Activated naive CD4-positive, alpha-beta T cell treated with anti-CD3 and anti-CD28 coated beads, Interleukin-2, amount 10 ng/mL, durations not matched to agents 7 days and 5 days (primary cell): ENCODE measurements at regions not wholly inside any gene's neighbourhood (a gene's known extent, or its start where the extent isn't known, plus 50 kb on each side); places are given as distances from the start of the nearest gene placed in this dataset.

Source experiments
- CTCF ChIA-PET: fragments of 350-600 bp; sonication (Branson Sonifier 250); formaldehyde crosslinking; loops from one replicate; lab custom pipeline; 2021; ENCODE audit warnings: antibody characterized with exemption; lab: Charles Lee
- DNase-seq: peaks from one replicate; pipeline ENCODE4 v3.0.0-alpha.2; 2020
- H3K27ac Mint-ChIP-seq: one replicate; pipeline ENCODE4 v1.8.0; 2021; ENCODE audit warnings: mild to moderate bottlenecking, moderate library complexity, mixed read lengths
- H3K27me3 Mint-ChIP-seq: one replicate; pipeline ENCODE4 v1.8.0; 2021; ENCODE audit warnings: mild to moderate bottlenecking, mixed read lengths
- H3K36me3 Mint-ChIP-seq: one replicate; pipeline ENCODE4 v1.8.0; 2021; ENCODE audit warnings: mixed read lengths
- H3K4me1 Mint-ChIP-seq: one replicate; pipeline ENCODE4 v1.8.0; 2021; ENCODE audit warnings: mixed read lengths
- H3K4me3 Mint-ChIP-seq: one replicate; pipeline ENCODE4 v1.8.0; 2021; ENCODE audit warnings: mild to moderate bottlenecking, moderate library complexity, mixed read lengths
- H3K9me3 Mint-ChIP-seq: one replicate; pipeline ENCODE4 v1.8.0; 2021; ENCODE audit warnings: mixed read lengths

DNA sequence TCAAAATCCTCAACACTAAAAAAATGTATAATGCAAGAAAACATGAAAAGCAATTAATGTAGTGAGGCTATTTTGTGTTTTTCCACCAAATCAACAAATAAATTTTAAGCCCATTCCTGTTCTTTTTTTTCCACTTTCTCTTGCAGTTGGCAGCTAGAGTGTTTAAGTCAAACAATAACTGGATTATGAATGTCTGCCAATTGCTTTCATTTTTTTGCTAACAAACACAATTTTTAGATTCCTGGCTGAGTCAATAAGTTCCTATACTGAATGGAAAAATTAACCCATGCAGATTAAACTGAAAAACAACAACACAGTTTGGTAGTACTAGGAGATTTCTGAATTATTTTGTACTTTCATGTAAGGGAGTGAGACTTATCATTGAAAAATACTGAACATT, 232.4 kb downstream of the SLITRK5 start:
- Mint-ChIP-seq H3K4me3 (no peak overlapping the region), H3K9me3 (peaks cover 2% of the 10 kb centered on the region), H3K27me3 (no peaks in the 10 kb centered on the region), H3K36me3 (no peaks in the 10 kb centered on the region), H3K27ac (no peak overlapping the region), H3K4me1 (no peaks in the 10 kb centered on the region)
- CTCF ChIA-PET, result no interaction called here
- DNase-seq, result no peak

DNA sequence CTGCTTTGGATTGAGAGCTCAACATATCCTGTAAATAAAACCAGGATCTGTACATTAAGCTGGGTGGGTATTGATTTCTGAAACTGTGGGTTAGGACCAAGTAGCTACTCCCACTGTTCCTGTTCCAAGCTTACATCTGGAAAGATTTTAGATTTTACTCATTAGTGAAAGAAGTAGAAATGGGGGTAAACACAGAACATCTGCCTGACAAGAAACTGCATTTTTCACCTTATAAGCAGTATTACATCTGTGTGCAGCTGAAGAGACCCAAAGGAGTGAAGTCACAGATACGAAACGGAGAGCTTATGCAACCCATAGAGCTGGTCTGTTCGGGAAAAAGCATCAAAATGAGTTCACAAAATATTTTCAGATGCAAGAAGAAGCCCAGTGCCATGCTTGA, 235.2 kb downstream of the SLITRK5 start:
- H3K4me1 Mint-ChIP-seq, result no peaks in the 10 kb centered on the region
- CTCF ChIA-PET, result no interaction called here

DNA sequence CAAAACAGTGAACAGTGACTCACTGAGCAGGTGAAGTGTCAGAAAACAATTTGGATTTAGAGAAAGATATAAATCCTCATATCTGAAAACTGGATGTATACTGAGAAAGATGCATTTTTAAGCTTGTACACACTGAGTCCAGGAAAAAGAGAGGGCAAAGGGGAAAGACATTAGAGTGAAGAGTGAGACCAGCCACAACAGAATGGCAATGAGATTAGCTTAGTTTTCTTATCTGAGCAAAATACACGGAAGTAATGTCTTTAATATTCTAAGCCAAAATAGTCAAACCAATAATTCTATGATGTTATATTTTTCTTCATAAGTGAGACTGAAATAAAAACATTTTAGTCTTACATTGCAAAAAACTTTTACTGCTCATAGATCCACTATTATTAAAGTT, 236.0 kb downstream of the SLITRK5 start:
- CTCF ChIA-PET, result interaction anchor here (0.9 kb wide), 1 partner anchor 18 kb away, joined by 3 read pairs; no protein-coding TSS in a partner anchor
- no peaks in the 10 kb centered on the region for H3K27me3 Mint-ChIP-seq
- H3K9me3 Mint-ChIP-seq, result peaks cover 7% of the 10 kb centered on the region
- H3K4me1 Mint-ChIP-seq, result no peaks in the 10 kb centered on the region
- no peak overlapping the region for H3K27ac Mint-ChIP-seq
- H3K4me3 Mint-ChIP-seq, result no peak overlapping the region
- H3K36me3 Mint-ChIP-seq, result no peaks in the 10 kb centered on the region
- DNase-seq, result no peak

More for the DNA sequence above, 235.2 kb downstream of the SLITRK5 start:
- DNase-seq, result no peak
- Mint-ChIP-seq H3K4me3 (no peak overlapping the region), H3K27me3 (no peaks in the 10 kb centered on the region), H3K9me3 (peaks cover 5% of the 10 kb centered on the region), H3K36me3 (no peaks in the 10 kb centered on the region), H3K27ac (no peak overlapping the region)

DNA sequence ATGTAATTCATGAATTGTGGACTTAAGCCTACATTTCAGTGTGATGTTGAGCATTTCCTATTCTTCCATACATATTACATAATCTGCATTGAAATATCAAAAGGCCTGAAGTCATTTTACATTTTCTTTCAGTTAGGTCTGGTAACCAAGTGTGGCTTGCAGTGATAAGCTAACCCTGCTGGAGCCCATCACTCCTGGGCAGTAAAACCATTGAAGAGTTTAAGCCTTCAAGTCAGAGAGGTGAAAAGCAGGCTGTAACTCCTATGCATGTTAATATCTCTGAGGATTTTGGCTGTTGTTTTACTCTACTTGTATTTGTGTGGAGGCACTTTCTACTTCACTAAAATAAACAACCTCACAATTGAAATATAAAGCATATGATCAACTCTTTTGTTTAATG, 248.8 kb downstream of the SLITRK5 start:
- no peaks in the 10 kb centered on the region for H3K27me3 Mint-ChIP-seq
- CTCF ChIA-PET, result no interaction called here
- no peak overlapping the region for H3K27ac Mint-ChIP-seq
- H3K4me3 Mint-ChIP-seq, result no peak overlapping the region
- H3K36me3 Mint-ChIP-seq, result no peaks in the 10 kb centered on the region
- peaks cover 11% of the 10 kb centered on the region for H3K9me3 Mint-ChIP-seq
- no peak for DNase-seq
- H3K4me1 Mint-ChIP-seq, result no peaks in the 10 kb centered on the region

DNA sequence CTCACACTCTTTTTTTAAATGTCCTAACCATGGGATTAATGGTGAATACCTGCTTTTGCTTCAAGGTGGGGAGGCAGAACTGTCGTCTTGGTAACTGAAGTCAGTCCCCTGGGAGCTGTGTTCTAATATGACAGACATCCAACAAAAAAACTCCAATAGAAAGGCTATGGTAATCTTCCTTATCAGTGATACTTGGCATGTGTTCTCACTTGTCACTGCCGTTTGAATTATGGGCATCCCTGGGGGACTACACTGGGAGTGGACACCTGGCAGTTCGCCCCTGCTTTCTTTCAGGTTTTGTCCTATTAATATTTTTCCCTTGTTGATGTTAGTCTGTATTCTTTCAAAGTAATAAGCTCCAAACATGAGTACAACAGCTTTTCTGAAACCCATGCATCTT, 252.6 kb downstream of the SLITRK5 start:
- Mint-ChIP-seq H3K4me3 (no peak overlapping the region), H3K36me3 (no peaks in the 10 kb centered on the region), H3K9me3 (peaks cover 11% of the 10 kb centered on the region), H3K27ac (no peak overlapping the region), H3K4me1 (no peaks in the 10 kb centered on the region), H3K27me3 (no peaks in the 10 kb centered on the region)
- no peak for DNase-seq
- CTCF ChIA-PET, result no interaction called here

DNA sequence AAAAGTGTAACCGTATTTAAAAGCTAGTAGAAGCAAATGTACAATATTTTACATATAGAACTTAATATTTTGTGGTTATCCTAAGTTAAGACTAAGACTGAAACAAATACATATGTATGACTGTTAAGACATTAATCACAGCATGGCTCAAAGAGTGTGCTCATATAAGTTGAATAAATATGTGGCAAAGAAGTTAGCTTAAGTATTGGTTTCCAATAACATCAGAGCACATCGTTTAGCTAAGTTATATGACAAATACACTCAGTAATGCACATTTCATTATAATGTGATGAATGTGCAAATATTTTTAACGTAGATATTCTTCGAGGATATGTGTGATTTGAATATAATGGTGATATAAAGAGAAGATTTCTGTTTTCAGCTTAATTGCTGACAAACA, 253.8 kb downstream of the SLITRK5 start:
- Mint-ChIP-seq H3K27ac (no peak overlapping the region), H3K9me3 (peaks cover 11% of the 10 kb centered on the region), H3K36me3 (no peaks in the 10 kb centered on the region), H3K4me1 (no peaks in the 10 kb centered on the region), H3K4me3 (no peak overlapping the region), H3K27me3 (no peaks in the 10 kb centered on the region)
- DNase-seq, result no peak
- CTCF ChIA-PET, result interaction anchor here (1.0 kb wide), 1 partner anchor 17 kb away, joined by 3 read pairs; no protein-coding TSS in a partner anchor

DNA sequence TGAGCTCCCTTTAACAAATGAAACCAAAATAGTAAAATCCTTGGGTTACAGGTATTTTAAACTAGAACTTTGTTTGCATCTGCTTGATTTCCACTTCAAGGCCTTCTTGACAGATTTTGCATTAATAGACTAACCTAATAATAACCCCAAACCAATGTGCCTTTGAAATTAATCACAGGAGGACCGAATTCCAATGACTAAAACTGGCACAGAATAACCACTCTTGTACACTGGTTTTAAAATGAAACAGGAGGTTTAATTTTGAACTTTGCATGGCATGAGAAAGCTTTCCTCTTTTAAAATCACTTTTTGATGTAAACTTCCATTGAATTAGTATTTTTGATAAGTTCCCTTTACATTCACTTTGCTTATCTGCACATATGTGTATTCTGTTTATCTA, 269.6 kb downstream of the SLITRK5 start:
- H3K4me1 Mint-ChIP-seq, result no peaks in the 10 kb centered on the region
- no peak for DNase-seq
- H3K9me3 Mint-ChIP-seq, result peaks cover 3% of the 10 kb centered on the region
- no peaks in the 10 kb centered on the region for H3K36me3 Mint-ChIP-seq
- H3K27me3 Mint-ChIP-seq, result no peaks in the 10 kb centered on the region
- no peak overlapping the region for H3K4me3 Mint-ChIP-seq
- CTCF ChIA-PET, result no interaction called here
- H3K27ac Mint-ChIP-seq, result no peak overlapping the region

DNA sequence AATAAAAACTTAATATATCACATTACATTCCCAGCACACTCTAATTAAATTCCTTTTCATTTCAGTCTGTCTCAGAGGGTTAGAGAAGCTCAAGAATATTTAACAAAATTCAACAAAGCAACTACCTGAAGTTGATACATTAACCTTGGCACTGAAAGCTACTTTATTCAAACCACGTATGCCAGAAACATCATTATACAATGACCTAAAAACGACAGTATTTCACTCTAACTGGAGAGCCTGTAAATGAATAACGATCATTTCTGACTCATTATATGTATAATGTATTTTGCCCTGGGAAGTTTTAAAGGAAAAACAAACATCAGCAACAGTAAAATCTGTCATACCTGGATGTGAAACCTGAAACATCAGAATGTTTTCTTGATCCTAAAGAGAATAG, 270.1 kb downstream of the SLITRK5 start:
- no peaks in the 10 kb centered on the region for H3K4me1 Mint-ChIP-seq
- no peak for DNase-seq
- no peaks in the 10 kb centered on the region for H3K27me3 Mint-ChIP-seq
- H3K27ac Mint-ChIP-seq, result no peak overlapping the region
- H3K4me3 Mint-ChIP-seq, result no peak overlapping the region
- H3K36me3 Mint-ChIP-seq, result no peaks in the 10 kb centered on the region
- H3K9me3 Mint-ChIP-seq, result peaks cover 3% of the 10 kb centered on the region
- CTCF ChIA-PET, result no interaction called here

DNA sequence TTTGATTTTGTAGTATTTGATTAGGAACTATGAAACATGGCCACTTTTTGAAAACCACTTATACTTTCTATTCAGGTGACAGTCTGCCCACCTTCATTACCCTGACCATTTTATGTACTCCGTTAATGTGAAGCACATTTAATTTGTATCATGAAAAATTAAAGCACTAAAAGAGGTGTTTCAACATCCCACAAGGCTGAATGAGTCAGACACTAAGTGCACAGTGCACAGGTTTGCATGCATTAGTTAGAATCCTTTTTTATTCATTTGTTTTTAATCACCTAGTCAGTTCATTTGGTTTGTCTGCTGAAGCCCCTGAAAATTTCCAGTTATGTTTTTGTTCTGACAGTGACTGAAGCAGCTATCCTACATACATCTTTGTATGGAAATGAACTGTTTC, 271.0 kb downstream of the SLITRK5 start:
- Mint-ChIP-seq H3K36me3 (no peaks in the 10 kb centered on the region), H3K9me3 (peaks cover 3% of the 10 kb centered on the region), H3K4me1 (no peaks in the 10 kb centered on the region), H3K27me3 (no peaks in the 10 kb centered on the region), H3K27ac (no peak overlapping the region), H3K4me3 (no peak overlapping the region)
- no peak for DNase-seq
- CTCF ChIA-PET, result no interaction called here

DNA sequence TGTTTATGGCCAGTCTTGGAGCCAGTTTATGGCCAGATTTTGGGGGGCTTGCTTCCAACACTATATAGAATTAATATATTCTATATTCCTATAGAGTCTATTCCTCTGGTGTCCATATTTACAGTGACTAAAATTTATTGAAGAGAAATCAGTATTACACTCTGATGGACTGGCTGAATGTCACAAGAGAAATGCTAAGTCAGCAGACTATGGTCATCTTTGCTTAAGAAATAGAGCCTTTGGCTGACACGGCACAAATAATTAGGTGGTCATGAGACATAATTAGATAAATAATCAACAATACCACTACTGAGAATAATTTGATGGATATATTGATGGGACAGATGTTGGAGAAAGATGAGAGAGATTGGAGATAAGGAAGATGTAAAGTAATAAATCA, 272.9 kb downstream of the SLITRK5 start:
- Mint-ChIP-seq H3K4me1 (no peaks in the 10 kb centered on the region), H3K27ac (no peak overlapping the region), H3K27me3 (no peaks in the 10 kb centered on the region), H3K36me3 (no peaks in the 10 kb centered on the region), H3K4me3 (no peak overlapping the region), H3K9me3 (peaks cover 3% of the 10 kb centered on the region)
- CTCF ChIA-PET, result no interaction called here
- no peak for DNase-seq

DNA sequence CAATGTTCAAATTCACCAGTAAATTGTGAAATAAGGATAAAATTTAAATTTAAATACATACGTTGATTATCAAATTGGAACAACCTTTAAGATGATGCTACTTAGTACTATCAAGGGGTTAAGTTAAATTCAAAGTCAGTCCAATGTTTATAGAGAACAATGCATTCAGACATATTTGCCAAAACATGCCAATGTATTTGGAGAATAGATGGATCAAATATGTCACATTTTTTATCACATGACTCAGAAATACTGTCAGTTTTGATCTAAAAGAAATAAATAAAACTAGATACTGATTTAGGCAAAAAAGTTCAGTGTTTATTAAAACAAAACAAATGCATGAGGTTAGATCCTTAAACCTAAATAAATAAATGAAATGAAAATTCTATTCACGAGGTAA, 281.2 kb downstream of the SLITRK5 start:
- Mint-ChIP-seq H3K27me3 (no peaks in the 10 kb centered on the region), H3K36me3 (no peaks in the 10 kb centered on the region), H3K27ac (no peak overlapping the region), H3K4me1 (no peaks in the 10 kb centered on the region), H3K4me3 (no peak overlapping the region), H3K9me3 (no peaks in the 10 kb centered on the region)
- no peak for DNase-seq
- CTCF ChIA-PET, result no interaction called here

DNA sequence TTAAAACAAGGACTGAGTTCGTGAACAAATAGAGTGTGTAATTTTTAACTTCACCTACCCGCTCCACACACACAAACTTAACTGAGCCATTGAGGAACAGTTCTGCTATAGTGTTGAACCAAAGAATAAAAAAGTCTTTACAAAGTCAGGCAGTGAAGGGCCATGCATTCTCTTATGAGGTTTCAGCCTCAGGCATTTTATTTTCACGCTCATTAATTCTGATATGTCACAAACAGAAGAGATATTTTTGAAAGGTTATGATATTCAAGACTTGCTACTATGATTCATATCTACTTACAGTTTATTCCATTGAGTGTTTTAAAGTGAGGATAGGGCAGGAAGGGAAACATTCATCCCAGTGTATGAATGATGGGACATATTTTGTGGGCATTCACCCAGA, 282.2 kb downstream of the SLITRK5 start:
- H3K27me3 Mint-ChIP-seq, result no peaks in the 10 kb centered on the region
- CTCF ChIA-PET, result no interaction called here
- no peak overlapping the region for H3K4me3 Mint-ChIP-seq
- DNase-seq, result no peak
- no peaks in the 10 kb centered on the region for H3K4me1 Mint-ChIP-seq
- H3K27ac Mint-ChIP-seq, result no peak overlapping the region
- no peaks in the 10 kb centered on the region for H3K9me3 Mint-ChIP-seq
- no peaks in the 10 kb centered on the region for H3K36me3 Mint-ChIP-seq

DNA sequence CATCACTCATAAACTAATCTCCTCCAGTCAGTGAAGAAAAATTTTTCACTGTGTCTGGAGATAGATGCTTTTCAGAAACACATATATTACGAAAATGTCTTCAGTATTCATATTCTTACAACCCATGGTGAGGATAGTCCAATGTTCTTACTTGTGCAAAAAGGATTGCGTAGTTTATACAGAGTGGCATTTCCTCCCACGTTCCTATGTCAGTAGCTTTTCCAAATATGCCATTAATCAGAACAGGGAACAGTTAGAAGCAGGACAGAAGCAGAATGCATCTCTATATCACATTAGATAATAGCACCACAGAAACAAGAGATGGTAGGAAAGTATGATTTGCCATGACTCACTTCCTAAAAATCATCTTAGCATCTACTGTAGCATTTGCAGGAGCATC, 282.9 kb downstream of the SLITRK5 start:
- H3K27ac Mint-ChIP-seq, result no peak overlapping the region
- no peaks in the 10 kb centered on the region for H3K4me1 Mint-ChIP-seq
- no peaks in the 10 kb centered on the region for H3K27me3 Mint-ChIP-seq
- no peak overlapping the region for H3K4me3 Mint-ChIP-seq
- no peak for DNase-seq
- no peaks in the 10 kb centered on the region for H3K36me3 Mint-ChIP-seq
- CTCF ChIA-PET, result no interaction called here
- H3K9me3 Mint-ChIP-seq, result no peaks in the 10 kb centered on the region

DNA sequence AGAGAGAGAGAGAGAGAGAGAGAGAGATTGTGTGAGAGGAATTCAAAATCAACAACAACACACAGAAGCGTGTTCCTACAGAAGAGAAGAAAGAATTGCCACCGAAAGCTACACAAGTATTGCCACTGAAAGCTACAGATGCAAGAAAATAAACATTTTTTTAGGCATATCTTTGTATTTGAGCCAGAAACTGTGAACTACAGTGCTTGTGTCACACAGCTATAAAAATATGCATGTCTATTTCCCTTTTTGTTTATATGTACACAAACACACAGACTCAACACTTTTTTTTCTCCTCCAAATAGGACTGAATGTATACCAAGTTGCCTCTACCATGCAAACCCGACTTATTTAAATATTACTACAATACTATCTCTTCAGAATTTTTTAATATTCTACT, 290.4 kb downstream of the SLITRK5 start:
- no peaks in the 10 kb centered on the region for H3K27me3 Mint-ChIP-seq
- DNase-seq, result no peak
- H3K9me3 Mint-ChIP-seq, result no peaks in the 10 kb centered on the region
- no peaks in the 10 kb centered on the region for H3K4me1 Mint-ChIP-seq
- H3K27ac Mint-ChIP-seq, result no peak overlapping the region
- H3K36me3 Mint-ChIP-seq, result no peaks in the 10 kb centered on the region
- no peak overlapping the region for H3K4me3 Mint-ChIP-seq
- CTCF ChIA-PET, result no interaction called here

DNA sequence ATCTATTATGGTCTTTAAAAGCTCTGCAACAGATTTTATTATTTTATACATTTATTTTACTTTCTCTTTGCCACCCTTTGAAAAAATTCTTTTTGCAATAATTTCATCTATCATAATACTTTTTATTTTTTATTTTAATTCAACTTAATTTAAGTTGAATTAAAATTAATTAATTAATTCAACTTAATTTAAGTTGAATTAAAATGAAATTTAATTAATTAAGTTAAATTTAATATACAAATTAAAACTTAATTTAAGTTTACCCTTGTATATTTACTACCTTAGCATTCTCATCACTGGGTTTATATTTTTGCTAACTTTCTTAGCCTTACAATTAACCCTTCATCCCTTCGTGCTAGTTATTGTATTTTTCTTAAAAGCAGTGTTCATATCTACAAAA, 301.4 kb downstream of the SLITRK5 start:
- Mint-ChIP-seq H3K4me3 (no peak overlapping the region), H3K9me3 (no peaks in the 10 kb centered on the region), H3K27me3 (no peaks in the 10 kb centered on the region), H3K36me3 (no peaks in the 10 kb centered on the region), H3K27ac (no peak overlapping the region), H3K4me1 (no peaks in the 10 kb centered on the region)
- CTCF ChIA-PET, result no interaction called here
- no peak for DNase-seq

DNA sequence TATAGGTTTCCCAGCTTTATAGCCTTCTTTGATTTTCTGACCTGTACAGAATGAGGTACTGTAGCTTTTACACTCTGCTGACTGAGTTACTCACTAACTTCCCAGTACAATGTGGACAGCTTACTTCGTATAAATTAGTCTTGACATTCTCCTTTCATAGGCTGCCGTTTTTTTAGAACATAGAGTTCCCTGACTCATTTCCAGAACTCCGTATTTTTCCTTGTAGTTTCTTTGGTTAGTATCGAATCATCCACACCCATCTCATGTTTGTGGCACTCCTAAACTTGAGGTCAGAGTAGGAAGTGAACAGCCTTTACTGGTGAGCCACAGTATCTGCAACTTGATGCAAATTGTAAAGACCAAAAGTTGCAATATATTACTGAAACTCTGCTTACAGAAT, 303.9 kb downstream of the SLITRK5 start:
- DNase-seq, result no peak
- no peaks in the 10 kb centered on the region for H3K4me1 Mint-ChIP-seq
- H3K4me3 Mint-ChIP-seq, result no peak overlapping the region

More for the DNA sequence above, 303.9 kb downstream of the SLITRK5 start:
- CTCF ChIA-PET, result interaction anchor here (0.7 kb wide), 1 partner anchor 32 kb away, joined by 3 read pairs; no protein-coding TSS in a partner anchor
- no peaks in the 10 kb centered on the region for H3K9me3 Mint-ChIP-seq
- H3K27ac Mint-ChIP-seq, result no peak overlapping the region
- no peaks in the 10 kb centered on the region for H3K27me3 Mint-ChIP-seq
- H3K36me3 Mint-ChIP-seq, result no peaks in the 10 kb centered on the region
